ENCODE measurements at regions not wholly inside any gene's neighbourhood (a gene's known extent, or its start where the extent isn't known, plus 50 kb on each side); places are given as distances from the start of the nearest gene placed in this dataset.

- no peak overlapping the region for H3K27ac ChIP-seq
- no peak for DNase-seq (ENCODE audit: low read depth, low spot score)
- H3K4me3 ChIP-seq: no peak overlapping the region
- H3K9me3 ChIP-seq (ENCODE audit: low read depth, low read length): peaks cover 2% of the 10 kb centered on the region; the same call in 1 of the 2 replicates
- TF ChIP-seq EZH2 (IDR thresholded peaks at IDR 0.05) (no peak), FOXP2 (optimal IDR thresholded peaks at IDR 0.05; ENCODE audit: control extremely low read depth, extremely low read length, insufficient read depth) (no peak), POLR2AphosphoS5 (IDR thresholded peaks at IDR 0.05; ENCODE audit: borderline replicate concordance, low read depth, low read length) (no peak)
- H3K36me3 ChIP-seq (ENCODE audit: insufficient read depth, low read length): no peaks in the 10 kb centered on the region
- H3K9ac ChIP-seq (ENCODE audit: insufficient read length): no peak overlapping the region
Observed at GRCh38 chr1:109832945-109833344, 69.2 kb upstream of the EPS8L3 start.

DNA sequence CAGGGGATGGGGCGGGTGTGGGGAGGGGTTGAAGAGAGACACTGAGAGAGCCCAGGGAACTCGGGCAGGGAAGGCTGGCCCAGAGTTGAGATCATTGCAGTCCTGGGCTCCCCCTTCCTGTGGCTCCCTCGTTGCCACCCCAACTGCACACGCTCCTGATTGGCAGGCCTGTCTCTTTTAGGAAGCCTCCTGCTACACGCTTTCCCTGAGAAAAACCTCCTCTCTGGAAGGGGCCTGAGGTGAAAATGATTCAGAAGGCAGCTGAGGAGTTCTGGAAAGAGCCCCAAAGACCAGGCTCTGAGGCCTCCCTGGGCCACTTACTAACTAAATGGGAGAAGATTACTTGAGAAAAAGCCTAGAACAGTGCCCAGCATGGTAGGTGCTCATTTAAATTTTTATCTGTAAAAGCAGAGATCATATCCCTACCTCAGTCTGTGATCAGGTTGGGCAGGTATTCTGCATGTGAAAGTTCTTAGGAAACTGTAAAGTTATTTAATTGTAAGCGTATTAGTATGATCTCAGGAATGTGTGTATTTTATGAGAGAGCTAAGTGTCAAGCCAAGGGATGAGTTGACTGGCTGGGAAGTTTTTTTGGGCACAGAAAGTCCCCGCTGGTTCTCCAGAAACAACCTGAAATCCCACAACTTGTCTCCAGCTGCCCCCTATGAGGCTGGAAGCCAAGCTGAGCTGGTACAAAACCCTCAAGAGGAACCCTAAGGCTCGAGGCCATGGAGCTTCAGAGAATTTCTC, 65.2 kb upstream of the EPS8L3 start:
- Histone ChIP-seq H3K4me3 (no peak overlapping the region), H3K9ac (ENCODE audit: insufficient read length) (no peak overlapping the region), H3K9me3 (ENCODE audit: low read depth, low read length) (no peaks in the 10 kb centered on the region), H3K36me3 (ENCODE audit: insufficient read depth, low read length) (no peaks in the 10 kb centered on the region), H3K27ac (no peak overlapping the region)
- TF ChIP-seq POLR2AphosphoS5 (IDR thresholded peaks at IDR 0.05; ENCODE audit: borderline replicate concordance, low read depth, low read length): no peak
- no peak for TF ChIP-seq FOXP2 (optimal IDR thresholded peaks at IDR 0.05; ENCODE audit: control extremely low read depth, extremely low read length, insufficient read depth)
- TF ChIP-seq EZH2 (IDR thresholded peaks at IDR 0.05): no peak
- DNase-seq (ENCODE audit: low read depth, low spot score): no peak

- TF ChIP-seq POLR2AphosphoS5 (IDR thresholded peaks at IDR 0.05; ENCODE audit: borderline replicate concordance, low read depth, low read length): no peak
- TF ChIP-seq EZH2 (IDR thresholded peaks at IDR 0.05): no peak
- TF ChIP-seq FOXP2 (optimal IDR thresholded peaks at IDR 0.05; ENCODE audit: control extremely low read depth, extremely low read length, insufficient read depth): no peak
- Histone ChIP-seq H3K9ac (ENCODE audit: insufficient read length) (no peak overlapping the region), H3K27ac (no peak overlapping the region), H3K9me3 (ENCODE audit: low read depth, low read length) (no peaks in the 10 kb centered on the region), H3K36me3 (ENCODE audit: insufficient read depth, low read length) (no peaks in the 10 kb centered on the region), H3K4me3 (no peak overlapping the region)
- no peak for DNase-seq (ENCODE audit: low read depth, low spot score)
Observed at GRCh38 chr1:109827986-109828385, 64.3 kb upstream of the EPS8L3 start.

- H3K36me3 ChIP-seq (ENCODE audit: insufficient read depth, low read length): no peaks in the 10 kb centered on the region
- no peak for DNase-seq (ENCODE audit: low read depth, low spot score)
- TF ChIP-seq POLR2AphosphoS5 (IDR thresholded peaks at IDR 0.05; ENCODE audit: borderline replicate concordance, low read depth, low read length): no peak
- TF ChIP-seq EZH2 (IDR thresholded peaks at IDR 0.05): no peak
- TF ChIP-seq FOXP2 (optimal IDR thresholded peaks at IDR 0.05; ENCODE audit: control extremely low read depth, extremely low read length, insufficient read depth): no peak
Observed at GRCh38 chr1:109827466-109827865, 63.7 kb upstream of the EPS8L3 start.

DNA sequence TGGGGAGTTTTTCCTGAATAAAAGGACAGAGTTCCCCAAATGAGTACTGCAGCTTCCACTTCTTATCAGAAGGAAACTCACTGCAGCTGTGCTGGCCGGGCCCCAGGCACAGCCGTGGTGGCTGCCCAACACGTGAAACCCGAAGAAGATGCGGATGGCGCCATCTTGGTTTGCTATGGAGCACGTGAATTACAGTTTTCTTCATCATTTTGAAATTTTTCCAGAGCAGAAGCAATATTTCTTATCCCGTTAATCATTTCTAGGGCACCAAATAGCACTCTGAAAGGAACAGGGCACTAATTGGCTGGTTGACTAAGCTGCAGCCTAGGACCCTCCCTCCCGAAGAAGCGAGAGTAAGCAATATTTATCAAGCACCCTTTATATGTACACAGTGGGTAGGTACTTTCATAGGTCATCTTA, 63.2 kb upstream of the EPS8L3 start:
- no peak overlapping the region for H3K27ac ChIP-seq
- TF ChIP-seq FOXP2 (optimal IDR thresholded peaks at IDR 0.05; ENCODE audit: control extremely low read depth, extremely low read length, insufficient read depth) (no peak), EZH2 (IDR thresholded peaks at IDR 0.05) (no peak), POLR2AphosphoS5 (IDR thresholded peaks at IDR 0.05; ENCODE audit: borderline replicate concordance, low read depth, low read length) (no peak)
- no peaks in the 10 kb centered on the region for H3K36me3 ChIP-seq (ENCODE audit: insufficient read depth, low read length)
- H3K9me3 ChIP-seq (ENCODE audit: low read depth, low read length): no peaks in the 10 kb centered on the region
- no peak for DNase-seq (ENCODE audit: low read depth, low spot score)
- no peak overlapping the region for H3K4me3 ChIP-seq
- H3K9ac ChIP-seq (ENCODE audit: insufficient read length): no peak overlapping the region

More at GRCh38 chr1:109827466-109827865, 63.7 kb upstream of the EPS8L3 start:
- Histone ChIP-seq H3K27ac (no peak overlapping the region), H3K9ac (ENCODE audit: insufficient read length) (no peak overlapping the region), H3K4me3 (no peak overlapping the region), H3K9me3 (ENCODE audit: low read depth, low read length) (no peaks in the 10 kb centered on the region)

DNA sequence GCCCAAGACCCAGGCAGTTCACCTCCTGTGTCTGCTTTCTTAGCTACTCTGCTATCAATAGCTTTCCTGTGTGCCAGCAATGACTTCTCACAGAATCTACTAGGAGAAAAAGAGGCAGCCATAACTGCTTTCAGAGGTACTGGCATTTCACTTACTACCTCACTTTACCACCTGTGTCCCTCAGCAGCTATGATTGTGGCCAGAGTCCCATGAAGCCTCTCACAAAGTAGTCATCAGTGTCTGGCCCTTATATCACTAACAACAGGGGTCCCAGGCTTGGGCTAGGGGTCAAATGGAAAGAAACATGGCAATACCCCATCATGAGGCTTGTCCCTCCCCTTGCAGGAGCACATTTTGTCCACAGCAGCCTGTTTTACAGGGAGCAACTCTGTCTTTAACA, 62.7 kb upstream of the EPS8L3 start:
- TF ChIP-seq POLR2AphosphoS5 (IDR thresholded peaks at IDR 0.05; ENCODE audit: borderline replicate concordance, low read depth, low read length): no peak
- TF ChIP-seq FOXP2 (optimal IDR thresholded peaks at IDR 0.05; ENCODE audit: control extremely low read depth, extremely low read length, insufficient read depth): no peak
- no peak overlapping the region for H3K9ac ChIP-seq (ENCODE audit: insufficient read length)
- no peak for DNase-seq (ENCODE audit: low read depth, low spot score)
- no peaks in the 10 kb centered on the region for H3K36me3 ChIP-seq (ENCODE audit: insufficient read depth, low read length)
- H3K4me3 ChIP-seq: no peak overlapping the region
- H3K9me3 ChIP-seq (ENCODE audit: low read depth, low read length): no peaks in the 10 kb centered on the region
- H3K27ac ChIP-seq: no peak overlapping the region

DNA sequence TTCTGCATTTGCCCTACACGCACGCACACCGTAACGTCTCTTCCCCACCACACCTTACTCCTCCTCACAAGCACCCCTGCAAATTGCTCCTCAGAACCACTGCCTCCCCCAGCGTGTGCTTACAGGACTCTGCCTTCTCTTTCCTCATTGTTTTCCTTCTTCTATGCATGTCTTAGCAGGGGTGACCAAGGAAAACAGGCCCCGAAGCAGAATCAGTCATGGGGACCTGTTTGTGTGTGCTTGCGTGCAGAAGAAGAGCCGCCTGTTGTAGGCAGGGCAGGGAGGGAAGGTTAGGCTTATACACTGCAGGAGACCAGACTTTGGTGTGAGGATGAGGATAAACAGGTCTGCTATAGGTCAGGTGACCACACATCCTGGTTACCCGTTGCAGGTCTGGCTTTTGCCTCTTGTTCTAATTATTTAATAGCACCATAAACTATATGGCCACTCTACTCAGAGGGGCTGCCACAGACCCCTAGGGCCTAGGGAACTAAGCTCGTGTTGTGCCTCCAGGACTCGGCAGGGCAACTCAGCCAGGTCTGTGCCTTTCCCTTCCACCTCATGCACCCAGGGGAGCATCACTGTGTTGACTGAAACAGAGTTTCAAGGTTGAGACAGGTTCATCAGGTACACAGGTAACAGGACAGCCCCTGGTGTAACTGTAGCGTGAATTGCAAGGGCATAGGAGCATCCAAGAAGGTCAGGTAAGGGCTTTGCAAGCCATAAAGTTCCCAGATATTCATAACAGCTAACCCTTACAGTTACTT, 60.8 kb upstream of the EPS8L3 start:
- Histone ChIP-seq H3K9me3 (ENCODE audit: low read depth, low read length) (no peaks in the 10 kb centered on the region), H3K9ac (ENCODE audit: insufficient read length) (no peak overlapping the region), H3K4me3 (no peak overlapping the region), H3K36me3 (ENCODE audit: insufficient read depth, low read length) (no peaks in the 10 kb centered on the region), H3K27ac (no peak overlapping the region)
- no peak for DNase-seq (ENCODE audit: low read depth, low spot score)
- no peak for TF ChIP-seq EZH2 (IDR thresholded peaks at IDR 0.05)

DNA sequence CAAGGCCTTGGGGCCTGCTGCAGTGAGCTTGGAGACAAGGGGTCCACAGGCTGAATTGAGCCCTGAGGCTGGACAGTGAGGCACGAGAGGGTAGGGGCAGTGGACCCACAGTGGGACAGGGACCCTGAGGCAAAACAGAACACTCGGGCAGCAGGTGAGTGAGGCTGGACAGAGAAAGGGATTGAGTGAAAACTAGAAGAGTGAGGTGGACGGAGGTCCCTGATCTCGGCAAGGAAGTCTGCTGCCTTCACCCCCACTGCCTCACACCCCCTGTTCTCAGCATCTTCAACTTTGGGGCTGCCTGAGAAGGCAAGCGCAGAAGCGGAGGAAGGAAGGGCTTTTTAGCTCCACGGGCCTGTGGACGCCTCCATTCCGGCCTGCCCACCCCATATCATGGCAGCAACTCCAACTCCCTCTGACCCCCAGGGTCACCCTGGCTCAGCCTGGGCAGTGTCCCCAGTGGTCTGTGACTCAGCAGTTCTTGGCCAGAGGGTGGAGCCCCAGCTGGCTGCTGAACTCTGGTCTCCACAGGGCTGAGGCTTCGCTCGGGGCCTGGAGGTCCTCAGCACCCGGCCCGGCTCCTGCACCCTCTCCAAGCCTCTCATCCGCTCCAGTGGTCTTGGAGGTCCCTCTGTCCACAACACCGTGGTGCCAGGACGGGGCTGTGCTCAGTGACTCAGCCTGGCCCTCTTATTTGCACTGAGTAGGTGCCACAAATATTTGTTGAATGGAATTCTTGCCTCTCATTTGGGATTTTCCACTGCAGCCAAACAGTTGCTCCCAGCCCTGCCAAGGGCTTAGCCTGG, 60.0 kb upstream of the EPS8L3 start:
- no peak overlapping the region for H3K4me3 ChIP-seq
- H3K36me3 ChIP-seq (ENCODE audit: insufficient read depth, low read length): no peaks in the 10 kb centered on the region
- H3K9ac ChIP-seq (ENCODE audit: insufficient read length): no peak overlapping the region
- H3K9me3 ChIP-seq (ENCODE audit: low read depth, low read length): no peaks in the 10 kb centered on the region
- no peak for DNase-seq (ENCODE audit: low read depth, low spot score)
- no peak overlapping the region for H3K27ac ChIP-seq
- no peak for TF ChIP-seq POLR2AphosphoS5 (IDR thresholded peaks at IDR 0.05; ENCODE audit: borderline replicate concordance, low read depth, low read length)
- TF ChIP-seq EZH2 (IDR thresholded peaks at IDR 0.05): no peak
- no peak for TF ChIP-seq FOXP2 (optimal IDR thresholded peaks at IDR 0.05; ENCODE audit: control extremely low read depth, extremely low read length, insufficient read depth)

Measured in SK-N-MC (cell line).